Cardiac fibroblast (primary cell): ENCODE measurements at regions not wholly inside any gene's neighbourhood (a gene's known extent, or its start where the extent isn't known, plus 50 kb on each side); places are given as distances from the start of the nearest gene placed in this dataset.

ENCODE experiments used
- DNase-seq, 2 donors: peaks; one replicate each; pipeline versions ENCODE4 v3.0.0 to v3.0.0-alpha.2; 2010; ENCODE audit warnings: low read depth in 2 of 2
- H3K4me3 ChIP-seq, 2 donors: replicated peaks in 1 of 2; 1 replicate in 1 of 2; 2 replicates in 1 of 2; pipeline ENCODE4 v1.5.1; 2011; ENCODE audit warnings: low read depth in 2 of 2, low read length in 2 of 2, mild to moderate bottlenecking in 2 of 2, moderate library complexity in 1 of 2
- CTCF ChIP-seq: IDR thresholded peaks from one replicate; pipeline ENCODE4 v1.5.1; 2011; ENCODE audit warnings: low read depth, mild to moderate bottlenecking, low read length, inconsistent platforms

GRCh38 chr2:105635564-105635963 lies 109.1 kb upstream of the NCK2 start:
- TF ChIP-seq CTCF: no peak
- no peak overlapping the region for H3K4me3 ChIP-seq
- DNase-seq: no peak

GRCh38 chr2:105634198-105634597 lies 110.5 kb upstream of the NCK2 start:
- TF ChIP-seq CTCF: no peak
- no peak for DNase-seq
- H3K4me3 ChIP-seq: no peak overlapping the region

- no peak for DNase-seq
- no peak overlapping the region for H3K4me3 ChIP-seq
- no peak for TF ChIP-seq CTCF
These were observed 112.8 kb upstream of the NCK2 start for GRCh38 chr2:105631922-105632321.

- no peak for TF ChIP-seq CTCF
- no peak for DNase-seq
- H3K4me3 ChIP-seq: no peak overlapping the region
These were observed 113.7 kb upstream of the NCK2 start for GRCh38 chr2:105631011-105631410.

GRCh38 chr2:105629634-105630033 lies 115.1 kb upstream of the NCK2 start:
- no peak for TF ChIP-seq CTCF
- no peak for DNase-seq

GRCh38 chr2:105627534-105627933 lies 117.2 kb upstream of the NCK2 start:
- no peak overlapping the region for H3K4me3 ChIP-seq
- no peak for TF ChIP-seq CTCF

More at GRCh38 chr2:105629634-105630033, 115.1 kb upstream of the NCK2 start:
- H3K4me3 ChIP-seq: no peak overlapping the region

GRCh38 chr2:105626966-105627340 lies 117.8 kb upstream of the NCK2 start:
- H3K4me3 ChIP-seq: no peak overlapping the region
- TF ChIP-seq CTCF: no peak
- DNase-seq: no peak

More at GRCh38 chr2:105627534-105627933, 117.2 kb upstream of the NCK2 start:
- peak in 1 of 2 donors; percentile 59 for DNase-seq
